K562 (cell line): ENCODE measurements at regions not wholly inside any gene's neighbourhood (a gene's known extent, or its start where the extent isn't known, plus 50 kb on each side); places are given as distances from the start of the nearest gene placed in this dataset.

Source experiments
- ATAC-seq: fragments of 200-7000 bp; cut with Tn5 transposase; 3 replicates; pipeline ENCODE4 v1.9.1; 2020; ENCODE audit warnings: moderate library complexity
- BruUV-seq: library from RNA; stranded (reverse); fragments of 400-500 nt; replicated peaks from 2 replicates; lab custom pipeline; 2021; lab: Mats Ljungman, UMichigan
- CTCF ChIA-PET: fragments of 300-600 bp; formaldehyde crosslinking; extraction: SDS; loops from one replicate; lab custom pipeline; 2021; ENCODE audit warnings: low intra/inter-chr PET ratio; lab: Yijun Ruan, JAX
- POLR2A ChIA-PET: fragments of 300-600, 350-650 bp; sonication (Branson Sonifier 250); formaldehyde crosslinking; extraction: SDS; loops from one replicate; lab custom pipeline; 2021; ENCODE audit warnings: antibody characterized with exemption, inconsistent platforms; lab: Yijun Ruan, JAX
- DNase-seq, 4 experiments: peaks; one replicate each; pipeline versions ENCODE4 v3.0.0 to v3.0.0-alpha.2; 2011 to 2018; ENCODE audit warnings: low spot score in 3 of 4, mixed read lengths in 3 of 4; ENCODE audit errors: extremely low read depth in 1 of 4
- FAIRE-seq: peaks from 2 replicates; lab custom pipeline; 2011; peaks lifted over from hg19 to GRCh38; lab: Jason Lieb, UNC
- H2AFZ ChIP-seq: 2 replicates; pipeline ENCODE4 v1.6.0; 2011; ENCODE audit warnings: low read depth, low read length, control low read depth, inconsistent platforms
- H3K27ac ChIP-seq: fragments of 200-600 bp; 3 replicates; pipeline ENCODE4 v1.8.0; 2011; ENCODE audit warnings: low read depth, mild to moderate bottlenecking, control low read depth, inconsistent platforms, low read length, moderate library complexity, mixed read lengths; ENCODE audit errors: extremely low read depth
- H3K27me3 ChIP-seq, 2 experiments: fragments of 300-600 bp in 1 of 2; 2 replicates in 1 of 2; 3 replicates in 1 of 2; pipeline versions ENCODE4 v1.6.0 to v1.8.0; 2011; ENCODE audit warnings: inconsistent platforms in 2 of 2, low read length in 2 of 2, mild to moderate bottlenecking in 1 of 2, mixed read lengths in 1 of 2, moderate library complexity in 1 of 2; ENCODE audit not compliant: control insufficient read depth in 2 of 2, insufficient read depth in 2 of 2
- H3K36me3 ChIP-seq: fragments of 300-600 bp; 3 replicates; pipeline ENCODE4 v1.8.0; 2011; ENCODE audit warnings: mild to moderate bottlenecking, low read length, inconsistent platforms; ENCODE audit not compliant: control insufficient read depth, insufficient read depth
- H3K4me1 ChIP-seq, 2 experiments: fragments of 200-600 bp in 1 of 2; replicated peaks in 1 of 2; 2 replicates in 1 of 2; 3 replicates in 1 of 2; pipeline versions ENCODE4 v1.5.1 to v1.8.0; 2011; ENCODE audit warnings: inconsistent platforms in 2 of 2, low read length in 2 of 2, mild to moderate bottlenecking in 1 of 2, mixed read lengths in 1 of 2, moderate library complexity in 1 of 2; ENCODE audit not compliant: control insufficient read depth in 2 of 2, insufficient read depth in 2 of 2
- H3K4me2 ChIP-seq: 2 replicates; pipeline ENCODE4 v1.6.1; 2011; ENCODE audit warnings: low read length, control low read depth, inconsistent platforms, mixed read lengths; ENCODE audit not compliant: insufficient read depth
- H3K4me3 ChIP-seq: fragments of 200-600 bp; sonication (generic), shearing (Covaris generic); 2 replicates; pipeline ENCODE4 v1.5.1; 2016; ENCODE audit warnings: control low read depth, inconsistent platforms
- H3K79me2 ChIP-seq: fragments of 200-600 bp; 3 replicates; pipeline ENCODE4 v1.8.0; 2011; ENCODE audit warnings: low read length, inconsistent platforms; ENCODE audit not compliant: control insufficient read depth, insufficient read depth
- H3K9ac ChIP-seq, 2 experiments: 2 replicates each; pipeline versions ENCODE4 v1.6.0 to v1.6.1; 2011; ENCODE audit warnings: low read depth in 2 of 2, low read length in 2 of 2, control low read depth in 1 of 2, inconsistent platforms in 1 of 2, mild to moderate bottlenecking in 1 of 2, mixed read lengths in 1 of 2; ENCODE audit not compliant: insufficient read depth in 1 of 2
- H3K9me1 ChIP-seq: one replicate; pipeline ENCODE4 v1.6.0; 2011; ENCODE audit warnings: inconsistent platforms, mild to moderate bottlenecking, low read length, moderate library complexity; ENCODE audit not compliant: control insufficient read depth, insufficient read depth
- H3K9me3 ChIP-seq: replicated peaks from 2 replicates; pipeline ENCODE4 v1.5.1; 2011; ENCODE audit warnings: low read depth, low read length, inconsistent platforms; ENCODE audit not compliant: control insufficient read depth, insufficient read depth
- H4K20me1 ChIP-seq: replicated peaks from 2 replicates; pipeline ENCODE4 v1.6.1; 2011; ENCODE audit warnings: low read length, inconsistent platforms, mixed read lengths; ENCODE audit not compliant: control insufficient read depth, insufficient read depth
- HLTF ChIP-seq: fragments of 450-650 bp; IDR thresholded peaks from 2 replicates; pipeline ENCODE4 v1.6.1; 2016
- PRPF4 ChIP-seq: fragments of 200-400 bp; formaldehyde crosslinking; IDR thresholded peaks from one replicate; pipeline ENCODE4 v1.6.1; 2017; ENCODE audit warnings: low read length, low read depth, mild to moderate bottlenecking; ENCODE audit not compliant: insufficient read depth, poor library complexity, severe bottlenecking
- RBBP5 ChIP-seq: fragments of 200-600 bp; sonication (generic); IDR thresholded peaks from 2 replicates; pipeline ENCODE4 v1.6.1; 2012; ENCODE audit warnings: borderline replicate concordance, mild to moderate bottlenecking, low read length, control low read depth, inconsistent platforms; ENCODE audit not compliant: insufficient read depth, poor library complexity, severe bottlenecking
- RFX7 ChIP-seq: fragments of 250-450 bp; sonication (Bioruptor Pico); IDR thresholded peaks from 2 replicates; pipeline ENCODE4 v1.5.1; 2021; ENCODE audit warnings: mild to moderate bottlenecking
- ZNF507 ChIP-seq: conservative IDR thresholded peaks from 2 replicates; pipeline ENCODE4 v1.6.1; 2017; ENCODE audit warnings: missing genetic modification characterization, missing compliant biosample characterization
- WGBS: fragments of 100-300 bp; shearing (Covaris generic); methylation state at CpG from one replicate; pipeline ENCODE4 v1.1.6; 2016; ENCODE audit warnings: low coverage, mixed read lengths; ENCODE audit not compliant: insufficient coverage; ENCODE audit errors: missing lambda C conversion rate; 5-methylcytosine and 5-hydroxymethylcytosine counted together
- in situ Hi-C: fragments of 300-500 bp; cut with MboI; formaldehyde crosslinking; loops from 4 replicates; pipeline ENCODE4 v1.15.0; 2018; ENCODE audit warnings: inconsistent platforms, mixed read lengths
- intact Hi-C: fragments of 100-400 bp; cut with micrococcal nuclease; formaldehyde crosslinking; loops from 2 replicates; pipeline ENCODE4 v1.14.2; 2022
- TF ChIP-seq, protein P1 (sequence below): fragments of 250-450 bp; sonication (Bioruptor Pico); IDR thresholded peaks from 2 replicates; pipeline ENCODE4 v1.8.0; 2021; ENCODE audit warnings: mild to moderate bottlenecking, moderate library complexity
- TF ChIP-seq, protein P2 (sequence below): fragments of 450-650 bp; IDR thresholded peaks from 2 replicates; pipeline ENCODE4 v1.7.1; 2018; ENCODE audit warnings: mild to moderate bottlenecking, low read depth; ENCODE audit not compliant: partially characterized antibody

DNA sequence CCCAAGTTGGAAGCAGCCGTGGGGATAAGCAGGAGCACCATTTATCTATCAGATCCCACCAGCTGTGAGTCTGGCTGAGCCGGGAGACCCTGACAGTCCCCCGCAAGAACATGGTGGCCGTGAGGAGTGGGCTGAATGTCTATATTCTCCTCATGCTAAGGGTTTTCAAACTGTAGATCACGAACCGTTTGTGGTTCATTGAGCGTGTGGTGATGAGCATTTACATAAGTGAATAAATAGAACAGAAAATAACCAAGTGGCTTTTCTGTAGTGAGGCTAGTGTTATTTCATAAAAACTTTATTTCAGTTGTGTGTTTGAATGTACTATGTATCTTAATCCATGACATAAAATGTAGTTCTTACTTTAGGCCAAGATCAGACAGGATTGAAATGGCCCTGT, 190.2 kb upstream of the APCDD1 start:
- DNase-seq, result no peak
- H3K36me3 ChIP-seq, result no peaks in the 10 kb centered on the region
- intact Hi-C loops (no loop called here), in situ Hi-C loops (no loop called here)
- WGBS, result 4% methylated on average over 7 of the region's 7 CpGs
- no peak overlapping the region for H3K4me2 ChIP-seq
- ChIA-PET POLR2A (interaction anchor here (0.7 kb wide), 1 partner anchor 1660 kb away, joined by 4 read pairs; no protein-coding TSS in a partner anchor), CTCF (no interaction called here)
- H3K4me3 ChIP-seq, result no peak overlapping the region
- no peaks in the 10 kb centered on the region for H4K20me1 ChIP-seq
- no TSS peak for BruUV-seq
- ATAC-seq, result no peak
- no peak overlapping the region for H3K27ac ChIP-seq
- no peaks in the 10 kb centered on the region for H3K4me1 ChIP-seq
- no peak overlapping the region for H3K9ac ChIP-seq
- H3K27me3 ChIP-seq, result peaks cover 6 to 23% of the 10 kb centered on the region in 2 experiments; a peak in 3 of 5 replicates
- no peaks in the 10 kb centered on the region for H3K79me2 ChIP-seq
- no peak for FAIRE-seq
- no peaks in the 10 kb centered on the region for H3K9me1 ChIP-seq
- TF ChIP-seq, protein P1, sequence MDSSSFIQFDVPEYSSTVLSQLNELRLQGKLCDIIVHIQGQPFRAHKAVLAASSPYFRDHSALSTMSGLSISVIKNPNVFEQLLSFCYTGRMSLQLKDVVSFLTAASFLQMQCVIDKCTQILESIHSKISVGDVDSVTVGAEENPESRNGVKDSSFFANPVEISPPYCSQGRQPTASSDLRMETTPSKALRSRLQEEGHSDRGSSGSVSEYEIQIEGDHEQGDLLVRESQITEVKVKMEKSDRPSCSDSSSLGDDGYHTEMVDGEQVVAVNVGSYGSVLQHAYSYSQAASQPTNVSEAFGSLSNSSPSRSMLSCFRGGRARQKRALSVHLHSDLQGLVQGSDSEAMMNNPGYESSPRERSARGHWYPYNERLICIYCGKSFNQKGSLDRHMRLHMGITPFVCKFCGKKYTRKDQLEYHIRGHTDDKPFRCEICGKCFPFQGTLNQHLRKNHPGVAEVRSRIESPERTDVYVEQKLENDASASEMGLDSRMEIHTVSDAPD (CRISPR knock-in tag), result no peak
- no peaks in the 10 kb centered on the region for H3K9me3 ChIP-seq
- no peak overlapping the region for H2AFZ ChIP-seq

DNA sequence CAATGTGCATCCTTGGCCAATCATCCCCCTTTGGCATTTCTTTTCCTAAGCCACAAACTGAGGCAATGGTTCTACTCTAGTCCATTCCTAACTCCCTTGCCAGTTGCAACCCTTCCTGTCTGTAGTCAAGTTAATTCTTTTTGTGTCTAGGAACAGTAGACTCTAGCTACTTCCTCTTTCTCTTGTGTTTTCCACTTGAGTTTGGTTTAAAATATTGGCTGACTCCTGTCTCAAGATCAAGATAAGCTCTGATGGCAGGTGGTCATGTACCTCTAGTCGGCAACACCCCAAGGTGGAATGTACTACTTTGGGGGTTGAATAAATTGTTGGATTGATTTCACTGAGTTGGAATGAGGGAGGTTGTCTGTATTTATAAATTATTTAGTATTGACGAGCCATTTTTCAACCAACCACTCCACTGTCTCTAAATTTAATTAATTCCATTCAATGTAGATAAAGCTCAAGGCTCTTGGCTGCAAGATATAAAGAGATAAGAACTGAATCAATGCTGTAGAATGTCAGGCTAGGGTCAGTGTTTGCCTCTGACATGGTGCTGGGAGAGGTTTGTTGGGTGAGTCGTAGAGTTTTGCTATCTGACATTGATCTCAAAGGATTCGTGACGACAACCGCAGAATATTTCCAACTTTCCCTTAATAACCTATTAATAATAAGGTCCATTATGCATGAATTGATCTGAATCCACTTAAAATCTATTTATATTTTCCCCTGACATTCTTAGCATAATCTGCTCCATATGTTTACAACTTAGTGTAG, 188.7 kb upstream of the APCDD1 start:
- intact Hi-C loops (no loop called here), in situ Hi-C loops (no loop called here)
- no peak overlapping the region for H3K9ac ChIP-seq
- DNase-seq, result no peak
- peak; percentile 35 for FAIRE-seq
- no peaks in the 10 kb centered on the region for H4K20me1 ChIP-seq
- no peak for ATAC-seq
- no peaks in the 10 kb centered on the region for H3K9me3 ChIP-seq
- ChIA-PET CTCF (no interaction called here), POLR2A (interaction anchor here (0.7 kb wide), 1 partner anchor 275 kb away, joined by 3 read pairs; no protein-coding TSS in a partner anchor)
- H3K4me1 ChIP-seq, result no peaks in the 10 kb centered on the region
- 5% methylated on average over 6 of the region's 6 CpGs for WGBS
- no peak overlapping the region for H3K4me2 ChIP-seq
- peaks cover 8 to 33% of the 10 kb centered on the region in 2 experiments; a peak in 3 of 5 replicates for H3K27me3 ChIP-seq
- no peaks in the 10 kb centered on the region for H3K36me3 ChIP-seq
- no peaks in the 10 kb centered on the region for H3K79me2 ChIP-seq
- H3K9me1 ChIP-seq, result no peaks in the 10 kb centered on the region
- H3K27ac ChIP-seq, result no peak overlapping the region
- no TSS peak for BruUV-seq
- H3K4me3 ChIP-seq, result no peak overlapping the region
- H2AFZ ChIP-seq, result no peak overlapping the region
- no peak for TF ChIP-seq HLTF
- TF ChIP-seq, protein P2, sequence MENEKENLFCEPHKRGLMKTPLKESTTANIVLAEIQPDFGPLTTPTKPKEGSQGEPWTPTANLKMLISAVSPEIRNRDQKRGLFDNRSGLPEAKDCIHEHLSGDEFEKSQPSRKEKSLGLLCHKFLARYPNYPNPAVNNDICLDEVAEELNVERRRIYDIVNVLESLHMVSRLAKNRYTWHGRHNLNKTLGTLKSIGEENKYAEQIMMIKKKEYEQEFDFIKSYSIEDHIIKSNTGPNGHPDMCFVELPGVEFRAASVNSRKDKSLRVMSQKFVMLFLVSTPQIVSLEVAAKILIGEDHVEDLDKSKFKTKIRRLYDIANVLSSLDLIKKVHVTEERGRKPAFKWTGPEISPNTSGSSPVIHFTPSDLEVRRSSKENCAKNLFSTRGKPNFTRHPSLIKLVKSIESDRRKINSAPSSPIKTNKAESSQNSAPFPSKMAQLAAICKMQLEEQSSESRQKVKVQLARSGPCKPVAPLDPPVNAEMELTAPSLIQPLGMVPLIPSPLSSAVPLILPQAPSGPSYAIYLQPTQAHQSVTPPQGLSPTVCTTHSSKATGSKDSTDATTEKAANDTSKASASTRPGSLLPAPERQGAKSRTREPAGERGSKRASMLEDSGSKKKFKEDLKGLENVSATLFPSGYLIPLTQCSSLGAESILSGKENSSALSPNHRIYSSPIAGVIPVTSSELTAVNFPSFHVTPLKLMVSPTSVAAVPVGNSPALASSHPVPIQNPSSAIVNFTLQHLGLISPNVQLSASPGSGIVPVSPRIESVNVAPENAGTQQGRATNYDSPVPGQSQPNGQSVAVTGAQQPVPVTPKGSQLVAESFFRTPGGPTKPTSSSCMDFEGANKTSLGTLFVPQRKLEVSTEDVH, result no peak
- no peak for TF ChIP-seq RFX7 (CRISPR knock-in tag)
- no peak for TF ChIP-seq PRPF4
- no peak for TF ChIP-seq RBBP5
- no peak for TF ChIP-seq ZNF507 (tag)
